ENCODE measurements at regions not wholly inside any gene's neighbourhood (a gene's known extent, or its start where the extent isn't known, plus 50 kb on each side); places are given as distances from the start of the nearest gene placed in this dataset.
"Not testable (repeated sequence)": the region's sequence is repeated elsewhere in the genome, so short reads cannot be mapped to it uniquely, and the experiment has no call there.

DNA sequence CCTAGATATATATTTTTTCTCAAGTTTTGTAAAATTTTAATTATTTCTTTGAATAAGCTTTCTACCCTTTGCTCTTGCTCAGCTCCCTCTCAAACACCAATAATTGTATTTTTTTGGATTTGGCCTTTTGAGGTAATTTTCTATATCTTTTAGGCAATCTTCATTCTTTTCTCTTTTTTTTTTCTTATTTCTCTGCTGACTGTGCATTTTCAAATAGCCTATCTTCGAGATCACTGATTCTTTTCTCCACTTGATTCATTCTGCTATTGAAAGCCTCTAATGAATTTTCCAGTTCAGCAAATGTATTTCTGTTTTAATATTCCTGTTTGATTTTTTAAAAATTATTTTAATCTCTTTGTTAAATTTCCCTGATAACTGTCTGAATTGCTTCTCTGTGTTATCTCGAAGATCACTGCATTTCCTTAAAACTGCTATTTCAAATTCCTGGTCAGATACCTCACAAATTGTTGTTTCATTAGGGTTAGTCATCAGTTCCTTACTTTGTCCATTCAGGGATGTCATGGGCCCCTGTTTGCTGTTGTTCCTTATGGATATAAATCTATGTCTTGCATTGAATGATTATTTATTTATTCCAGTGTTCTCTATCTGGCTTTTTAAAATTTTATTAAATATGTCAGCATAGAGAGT lies 100.1 kb upstream of the UNC5B start:
- Mint-ChIP-seq H3K4me1 (ENCODE audit: low read depth) (peaks cover 7% of the 10 kb centered on the region; the same call in 1 of the 2 replicates), H3K36me3 (ENCODE audit: low read depth) (peaks cover 9% of the 10 kb centered on the region), H3K4me3 (no peak overlapping the region), H3K27me3 (ENCODE audit: insufficient read depth) (peaks cover 3% of the 10 kb centered on the region), H3K27ac (no peak overlapping the region), H3K9me3 (peaks cover 18% of the 10 kb centered on the region)
- TF ChIP-seq, protein P1, sequence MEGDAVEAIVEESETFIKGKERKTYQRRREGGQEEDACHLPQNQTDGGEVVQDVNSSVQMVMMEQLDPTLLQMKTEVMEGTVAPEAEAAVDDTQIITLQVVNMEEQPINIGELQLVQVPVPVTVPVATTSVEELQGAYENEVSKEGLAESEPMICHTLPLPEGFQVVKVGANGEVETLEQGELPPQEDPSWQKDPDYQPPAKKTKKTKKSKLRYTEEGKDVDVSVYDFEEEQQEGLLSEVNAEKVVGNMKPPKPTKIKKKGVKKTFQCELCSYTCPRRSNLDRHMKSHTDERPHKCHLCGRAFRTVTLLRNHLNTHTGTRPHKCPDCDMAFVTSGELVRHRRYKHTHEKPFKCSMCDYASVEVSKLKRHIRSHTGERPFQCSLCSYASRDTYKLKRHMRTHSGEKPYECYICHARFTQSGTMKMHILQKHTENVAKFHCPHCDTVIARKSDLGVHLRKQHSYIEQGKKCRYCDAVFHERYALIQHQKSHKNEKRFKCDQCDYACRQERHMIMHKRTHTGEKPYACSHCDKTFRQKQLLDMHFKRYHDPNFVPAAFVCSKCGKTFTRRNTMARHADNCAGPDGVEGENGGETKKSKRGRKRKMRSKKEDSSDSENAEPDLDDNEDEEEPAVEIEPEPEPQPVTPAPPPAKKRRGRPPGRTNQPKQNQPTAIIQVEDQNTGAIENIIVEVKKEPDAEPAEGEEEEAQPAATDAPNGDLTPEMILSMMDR (IDR thresholded peaks at IDR 0.05): no peak
- peak; percentile 3 for DNase-seq

DNA sequence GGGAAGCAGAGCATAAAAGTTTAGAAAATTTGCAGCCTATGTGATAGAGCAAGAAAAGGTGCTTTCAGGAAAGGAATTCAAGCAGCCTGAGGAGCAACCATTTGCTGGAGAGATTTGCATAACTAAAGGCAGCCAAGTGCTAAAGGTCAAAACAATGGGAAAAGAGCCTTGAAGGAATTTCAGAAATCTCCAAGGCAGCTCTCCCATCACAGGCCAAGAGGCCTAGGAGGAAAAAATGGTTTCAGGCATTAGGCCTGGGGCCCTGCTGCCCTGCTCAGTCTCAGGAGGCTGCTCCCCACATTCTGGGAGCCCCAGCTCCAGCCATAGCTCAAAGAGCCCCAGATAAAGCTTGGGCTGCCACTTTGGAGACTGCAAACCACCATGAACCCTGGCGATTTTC lies 95.9 kb upstream of the UNC5B start:
- Mint-ChIP-seq H3K36me3 (ENCODE audit: low read depth) (peaks cover 12% of the 10 kb centered on the region), H3K4me3 (no peak overlapping the region), H3K27ac (no peak overlapping the region), H3K4me1 (ENCODE audit: low read depth) (peaks cover 7% of the 10 kb centered on the region; the same call in 1 of the 2 replicates), H3K27me3 (ENCODE audit: insufficient read depth) (0 out of 2 replicates have a peak, but pooled peaks cover 2% of the 10 kb centered on the region), H3K9me3 (peaks cover 45% of the 10 kb centered on the region)
- DNase-seq: no peak
- TF ChIP-seq, protein P1 (IDR thresholded peaks at IDR 0.05): no peak

DNA sequence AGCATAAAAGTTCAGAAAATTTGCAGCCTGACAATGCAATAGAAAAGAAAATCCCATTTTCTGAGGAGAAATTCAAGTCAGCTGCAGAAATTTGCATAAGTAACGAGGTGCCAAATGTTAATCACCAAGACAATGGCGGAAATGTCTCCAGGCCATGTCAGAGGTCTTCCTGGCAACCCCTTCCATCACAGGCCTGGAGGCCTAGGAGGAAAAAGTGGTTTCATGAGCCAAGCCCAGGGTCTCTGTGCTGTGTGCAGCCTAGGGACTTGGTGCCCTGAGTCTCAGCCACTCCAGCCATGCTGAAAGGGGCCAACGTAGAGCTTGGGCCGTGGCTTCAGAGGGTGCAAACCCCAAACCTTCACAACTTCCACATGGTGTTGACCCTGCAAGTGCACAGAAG lies 94.8 kb upstream of the UNC5B start:
- H3K27me3 Mint-ChIP-seq (ENCODE audit: insufficient read depth); DNase-seq; H3K27ac Mint-ChIP-seq; H3K4me3 Mint-ChIP-seq; H3K4me1 Mint-ChIP-seq (ENCODE audit: low read depth): not testable (repeated sequence)
- peaks cover 12% of the 10 kb centered on the region for H3K36me3 Mint-ChIP-seq (ENCODE audit: low read depth)
- H3K9me3 Mint-ChIP-seq: peaks cover 45% of the 10 kb centered on the region

DNA sequence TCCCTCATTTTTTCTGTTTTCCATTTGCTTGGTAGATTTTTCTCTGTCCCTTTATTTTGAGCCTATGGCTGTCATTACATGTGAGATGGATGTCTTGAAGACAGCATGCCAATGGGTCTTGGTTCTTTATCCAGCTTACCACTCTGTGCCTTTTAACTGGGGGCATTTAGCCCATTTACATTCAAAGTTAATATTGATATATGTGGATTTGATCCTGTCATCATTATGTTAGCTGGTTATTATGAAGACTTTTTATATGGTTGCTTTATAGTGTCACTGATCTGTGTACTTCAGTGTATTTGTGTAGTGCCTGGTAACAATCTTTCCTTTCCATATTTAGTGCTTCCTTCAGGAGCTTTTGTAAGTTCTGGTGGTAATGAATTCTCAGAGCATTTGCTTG lies 89.3 kb upstream of the UNC5B start:
- Mint-ChIP-seq H3K27me3 (ENCODE audit: insufficient read depth) (peaks cover 14% of the 10 kb centered on the region), H3K9me3 (peaks cover 23% of the 10 kb centered on the region), H3K4me1 (ENCODE audit: low read depth) (no peaks in the 10 kb centered on the region), H3K4me3 (no peak overlapping the region), H3K27ac (no peak overlapping the region), H3K36me3 (ENCODE audit: low read depth) (no peaks in the 10 kb centered on the region)
- DNase-seq: no peak
- TF ChIP-seq, protein P1 (IDR thresholded peaks at IDR 0.05): no peak

DNA sequence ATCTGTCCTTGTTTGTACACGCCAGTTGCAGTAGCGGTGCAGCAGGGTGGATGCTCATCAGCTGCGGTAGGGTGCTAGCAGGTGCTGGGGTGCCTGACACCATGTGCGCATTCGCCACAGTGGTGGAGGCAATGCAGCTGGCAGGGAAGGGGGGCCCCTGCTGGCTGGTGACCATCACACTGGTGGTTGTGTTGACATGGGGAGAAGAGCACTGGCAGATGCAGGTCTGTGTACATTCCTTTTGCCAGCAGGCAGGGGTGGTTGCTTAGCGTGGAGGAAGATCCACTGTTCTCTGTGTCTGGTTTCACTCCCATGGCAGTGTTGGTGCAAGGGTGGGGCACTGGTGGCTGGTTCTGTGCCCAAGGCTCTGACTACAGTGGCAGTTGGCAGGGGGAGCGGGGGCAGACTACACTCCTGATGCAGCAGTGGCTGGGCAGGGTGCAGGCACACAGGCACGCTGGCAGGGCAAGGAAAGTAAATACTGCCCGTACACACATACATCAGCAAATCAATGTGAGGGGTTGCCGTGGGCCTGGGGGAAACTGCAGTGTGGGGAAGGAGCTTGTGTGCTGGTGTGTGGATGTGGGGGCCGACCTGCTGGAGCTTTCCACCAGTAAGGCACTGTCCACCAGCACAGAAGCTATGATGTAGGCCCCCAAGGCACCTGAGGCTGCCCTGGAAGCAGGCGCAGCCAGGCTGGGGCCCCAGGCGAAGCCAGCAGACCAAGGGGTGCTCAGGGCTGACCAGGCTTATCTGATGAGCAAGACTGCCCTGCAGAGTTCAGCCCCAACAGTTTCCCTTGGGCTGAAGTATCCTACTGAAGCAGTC lies 87.2 kb upstream of the UNC5B start:
- Mint-ChIP-seq H3K27ac (no peak overlapping the region), H3K9me3 (peaks cover 9% of the 10 kb centered on the region), H3K4me3 (no peak overlapping the region), H3K4me1 (ENCODE audit: low read depth) (no peaks in the 10 kb centered on the region), H3K36me3 (ENCODE audit: low read depth) (no peaks in the 10 kb centered on the region), H3K27me3 (ENCODE audit: insufficient read depth) (peaks cover 18% of the 10 kb centered on the region)
- TF ChIP-seq, protein P1 (IDR thresholded peaks at IDR 0.05): no peak
- no peak for DNase-seq

DNA sequence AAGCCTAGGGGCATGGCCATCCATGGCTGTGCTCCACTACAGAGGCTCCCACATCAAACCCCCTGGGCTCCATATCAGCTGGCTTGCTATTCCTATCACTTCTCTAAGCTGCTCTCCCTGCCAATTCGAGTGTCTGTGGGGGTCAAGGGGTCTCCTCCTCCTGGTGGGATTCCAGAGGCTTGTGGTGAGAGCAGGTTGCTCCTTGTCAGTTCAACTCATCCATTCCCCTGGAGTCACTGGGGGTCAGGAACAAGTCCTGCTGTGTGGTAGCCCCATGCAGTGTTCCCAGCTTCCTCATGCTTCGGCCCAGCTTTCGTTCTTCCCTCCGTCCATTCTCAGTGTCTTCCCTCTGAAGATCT lies 86.6 kb upstream of the UNC5B start:
- TF ChIP-seq, protein P1 (IDR thresholded peaks at IDR 0.05): no peak
- H3K27ac Mint-ChIP-seq: no peak overlapping the region
- H3K9me3 Mint-ChIP-seq: peaks cover 3% of the 10 kb centered on the region
- H3K27me3 Mint-ChIP-seq (ENCODE audit: insufficient read depth): peaks cover 18% of the 10 kb centered on the region
- H3K4me1 Mint-ChIP-seq (ENCODE audit: low read depth): no peaks in the 10 kb centered on the region
- no peak overlapping the region for H3K4me3 Mint-ChIP-seq
- no peaks in the 10 kb centered on the region for H3K36me3 Mint-ChIP-seq (ENCODE audit: low read depth)
- DNase-seq: no peak

Measured in HFFc6 (cell line).